Duodenal mucosa (tissue), 2 donors: ENCODE measurements at regions not wholly inside any gene's neighbourhood (a gene's known extent, or its start where the extent isn't known, plus 50 kb on each side); places are given as distances from the start of the nearest gene placed in this dataset.

Source experiments
- H3K27ac ChIP-seq: one replicate; pipeline ENCODE4 v1.7.0; 2013; ENCODE audit warnings: low read depth, low read length
- H3K27me3 ChIP-seq, 2 donors: one replicate each; pipeline ENCODE4 v1.7.0; 2013; ENCODE audit warnings: low read length in 2 of 2, control low read depth in 1 of 2; ENCODE audit not compliant: insufficient read depth in 2 of 2, control insufficient read depth in 1 of 2
- H3K36me3 ChIP-seq, 2 donors: one replicate each; pipeline ENCODE4 v1.7.0; 2013; ENCODE audit warnings: low read length in 2 of 2, control low read depth in 1 of 2; ENCODE audit not compliant: insufficient read depth in 2 of 2, control insufficient read depth in 1 of 2
- H3K4me1 ChIP-seq, 2 donors: one replicate each; pipeline ENCODE4 v1.7.0; 2013; ENCODE audit warnings: low read length in 2 of 2, control low read depth in 1 of 2; ENCODE audit not compliant: insufficient read depth in 2 of 2, control insufficient read depth in 1 of 2
- H3K4me3 ChIP-seq, 2 donors: one replicate each; pipeline ENCODE4 v1.7.0; 2013; ENCODE audit warnings: low read length in 2 of 2, low read depth in 1 of 2
- H3K9ac ChIP-seq, 2 donors: one replicate each; pipeline ENCODE4 v1.7.0; 2013; ENCODE audit warnings: low read length in 2 of 2, low read depth in 1 of 2
- H3K9me3 ChIP-seq, 2 donors: one replicate each; pipeline ENCODE4 v1.7.0; 2013; ENCODE audit warnings: low read length in 2 of 2, control low read depth in 1 of 2; ENCODE audit not compliant: control insufficient read depth in 1 of 2

GRCh38 chr4:140251571-140251970 lies 97.6 kb upstream of the MAML3 start:
- Histone ChIP-seq H3K9me3 (no peaks in the 10 kb centered on the region), H3K4me1 (peaks cover 8 to 22% of the 10 kb centered on the region in 2 donors), H3K9ac (peak overlapping the region in 1 of 2 donors; percentile 55), H3K27ac (no peak overlapping the region), H3K27me3 (no peaks in the 10 kb centered on the region), H3K4me3 (no peak overlapping the region), H3K36me3 (no peaks in the 10 kb centered on the region)

DNA sequence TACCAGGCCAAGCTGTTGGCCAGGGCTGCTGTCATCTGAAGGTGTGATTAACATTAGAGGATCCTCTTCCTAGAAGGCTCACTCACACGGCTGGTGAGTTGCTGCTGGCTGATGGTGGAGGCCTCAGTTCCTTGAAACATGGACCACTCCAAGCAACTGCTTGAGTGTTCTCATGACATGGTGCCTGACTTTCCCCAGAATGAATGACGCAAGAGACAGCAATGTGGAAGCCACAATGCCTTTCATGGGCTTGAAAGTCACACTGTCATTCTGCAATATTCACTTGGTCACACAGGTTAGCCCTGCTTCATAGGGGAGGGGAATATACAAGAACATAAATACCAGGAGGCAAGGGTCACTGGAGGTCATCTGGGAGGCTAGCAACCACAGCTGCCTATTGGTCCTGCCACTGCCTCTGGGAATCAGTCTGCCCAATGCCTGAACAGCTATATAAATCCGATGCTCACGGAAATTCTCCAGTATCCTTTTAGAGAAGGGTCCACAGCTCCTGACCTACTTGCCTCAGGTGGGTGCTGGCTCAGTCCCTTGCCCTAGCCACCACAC lies 97.1 kb upstream of the MAML3 start:
- H3K36me3 ChIP-seq: no peaks in the 10 kb centered on the region
- H3K4me3 ChIP-seq: no peak overlapping the region
- no peak overlapping the region for H3K27ac ChIP-seq
- no peaks in the 10 kb centered on the region for H3K9me3 ChIP-seq
- no peak overlapping the region for H3K9ac ChIP-seq
- peaks cover 8 to 22% of the 10 kb centered on the region in 2 donors for H3K4me1 ChIP-seq
- H3K27me3 ChIP-seq: no peaks in the 10 kb centered on the region

- Histone ChIP-seq H3K9me3 (no peaks in the 10 kb centered on the region), H3K9ac (no peak overlapping the region), H3K27ac (no peak overlapping the region), H3K4me1 (peaks cover 8 to 29% of the 10 kb centered on the region in 2 donors), H3K36me3 (no peaks in the 10 kb centered on the region), H3K4me3 (no peak overlapping the region), H3K27me3 (no peaks in the 10 kb centered on the region)
Measured at GRCh38 chr4:140249351-140249750, 95.4 kb upstream of the MAML3 start.

- H3K36me3 ChIP-seq: no peaks in the 10 kb centered on the region
- no peak overlapping the region for H3K4me3 ChIP-seq
- no peak overlapping the region for H3K9ac ChIP-seq
- no peaks in the 10 kb centered on the region for H3K9me3 ChIP-seq
- H3K27ac ChIP-seq: no peak overlapping the region
- peaks cover 26 to 42% of the 10 kb centered on the region in 2 donors for H3K4me1 ChIP-seq
- H3K27me3 ChIP-seq: no peaks in the 10 kb centered on the region
Measured at GRCh38 chr4:140247237-140247636, 93.3 kb upstream of the MAML3 start.

DNA sequence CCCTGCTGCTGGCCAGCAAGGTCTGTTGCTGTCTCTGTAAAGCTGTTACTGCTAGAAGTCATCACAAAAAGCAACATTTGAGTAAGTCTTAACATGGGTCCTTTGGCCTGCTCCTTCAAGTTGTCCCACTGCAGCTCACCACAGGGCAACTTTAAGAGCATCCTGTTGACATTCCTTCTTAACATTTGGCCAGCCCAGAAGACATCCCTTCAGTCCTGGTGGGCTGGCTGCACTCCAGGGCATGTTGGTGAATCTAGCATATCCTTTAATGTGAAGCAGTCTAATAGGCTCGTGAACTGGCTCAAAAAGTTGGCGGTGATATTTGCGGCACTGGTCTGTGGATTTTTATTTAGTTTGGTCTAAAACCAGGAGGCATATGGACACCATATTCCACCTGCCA lies 92.2 kb upstream of the MAML3 start:
- H3K4me3 ChIP-seq: no peak overlapping the region
- H3K27me3 ChIP-seq: no peaks in the 10 kb centered on the region
- H3K9ac ChIP-seq: no peak overlapping the region
- no peaks in the 10 kb centered on the region for H3K9me3 ChIP-seq
- no peaks in the 10 kb centered on the region for H3K36me3 ChIP-seq
- H3K27ac ChIP-seq: no peak overlapping the region
- H3K4me1 ChIP-seq: peaks cover 29 to 42% of the 10 kb centered on the region in 2 donors

GRCh38 chr4:140244328-140244727 lies 90.3 kb upstream of the MAML3 start:
- Histone ChIP-seq H3K9ac (peak overlapping the region in 1 of 2 donors; percentile 54), H3K27ac (no peak overlapping the region), H3K4me3 (peak overlapping the region; percentile 52 to 56), H3K27me3 (no peaks in the 10 kb centered on the region), H3K36me3 (no peaks in the 10 kb centered on the region), H3K9me3 (no peaks in the 10 kb centered on the region), H3K4me1 (peaks cover 29 to 42% of the 10 kb centered on the region in 2 donors)

DNA sequence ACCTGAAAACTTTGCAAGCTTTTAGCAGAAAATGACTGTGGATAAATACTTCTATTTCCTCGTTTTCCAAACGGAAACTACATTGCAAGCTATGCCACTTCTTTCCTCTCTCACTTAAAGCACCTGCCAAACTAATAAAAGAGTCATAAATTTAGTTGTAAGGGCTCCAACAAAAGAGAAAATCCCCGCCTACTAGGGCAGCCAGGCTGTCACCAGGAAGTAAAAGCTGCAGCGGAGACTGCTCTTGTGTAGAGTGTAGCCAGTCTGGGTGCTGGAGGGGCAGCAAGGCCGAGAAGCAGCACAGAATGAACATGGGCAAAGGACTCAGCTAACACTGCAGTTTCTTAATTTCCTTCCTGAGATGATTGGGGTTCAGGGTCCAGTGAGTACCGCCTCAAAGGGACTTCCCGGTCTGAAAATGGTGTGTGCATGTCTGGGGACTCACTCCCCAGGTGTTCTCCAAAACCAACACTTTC lies 89.3 kb upstream of the MAML3 start:
- no peaks in the 10 kb centered on the region for H3K27me3 ChIP-seq
- peak overlapping the region; percentile 65 for H3K27ac ChIP-seq
- H3K4me1 ChIP-seq: peaks cover 35 to 42% of the 10 kb centered on the region in 2 donors
- H3K36me3 ChIP-seq: no peaks in the 10 kb centered on the region
- no peaks in the 10 kb centered on the region for H3K9me3 ChIP-seq
- peak overlapping the region; percentile 51 to 54 for H3K9ac ChIP-seq
- H3K4me3 ChIP-seq: peak overlapping the region; percentile 52 to 56

- Histone ChIP-seq H3K27me3 (no peaks in the 10 kb centered on the region), H3K36me3 (no peaks in the 10 kb centered on the region), H3K27ac (peak overlapping the region; percentile 65), H3K9ac (peak overlapping the region; percentile 44 to 51), H3K4me3 (peak overlapping the region; percentile 52 to 56), H3K4me1 (peaks cover 42 to 49% of the 10 kb centered on the region in 2 donors), H3K9me3 (no peaks in the 10 kb centered on the region)
Measured at GRCh38 chr4:140242357-140243277, 88.6 kb upstream of the MAML3 start.

GRCh38 chr4:140240237-140240636 lies 86.3 kb upstream of the MAML3 start:
- Histone ChIP-seq H3K36me3 (no peaks in the 10 kb centered on the region), H3K27ac (no peak overlapping the region), H3K9me3 (no peaks in the 10 kb centered on the region), H3K9ac (no peak overlapping the region), H3K4me1 (peaks cover 47 to 62% of the 10 kb centered on the region in 2 donors), H3K27me3 (no peaks in the 10 kb centered on the region), H3K4me3 (no peak overlapping the region)

DNA sequence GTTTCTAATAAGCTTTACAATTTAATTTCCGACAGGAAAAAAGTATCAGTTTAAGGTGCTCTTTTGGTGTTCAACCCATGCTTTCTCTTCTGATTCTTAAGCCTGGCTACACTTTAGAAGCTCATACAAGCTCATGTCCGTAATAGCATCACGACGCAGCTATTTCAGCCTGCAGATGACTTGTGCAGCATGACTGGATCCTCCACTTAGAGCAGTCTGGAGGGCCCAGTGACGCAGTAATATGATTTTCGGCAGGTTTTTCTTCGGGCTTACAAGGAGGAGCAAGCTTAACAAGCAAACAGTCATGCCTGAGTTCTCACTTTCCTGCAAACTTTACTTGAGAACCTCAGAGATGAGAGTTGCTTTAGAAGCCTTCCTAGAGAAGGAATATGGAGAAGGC lies 85.3 kb upstream of the MAML3 start:
- H3K9me3 ChIP-seq: no peaks in the 10 kb centered on the region
- no peaks in the 10 kb centered on the region for H3K27me3 ChIP-seq
- H3K4me3 ChIP-seq: no peak overlapping the region
- H3K36me3 ChIP-seq: no peaks in the 10 kb centered on the region
- H3K27ac ChIP-seq: no peak overlapping the region
- H3K9ac ChIP-seq: no peak overlapping the region
- peaks cover 46 to 55% of the 10 kb centered on the region in 2 donors for H3K4me1 ChIP-seq
